GM12878 (cell line): ENCODE measurements at regions not wholly inside any gene's neighbourhood (a gene's known extent, or its start where the extent isn't known, plus 50 kb on each side); places are given as distances from the start of the nearest gene placed in this dataset.

Experiments used
- ATAC-seq: fragments of 200-7000 bp; cut with Tn5 transposase; 3 replicates; pipeline ENCODE4 v1.9.1; 2020; ENCODE audit warnings: mild to moderate bottlenecking, moderate library complexity
- BruUV-seq: library from RNA; stranded (reverse); fragments of 400-500 nt; replicated peaks from 2 replicates; lab custom pipeline; 2021; lab: Mats Ljungman, UMichigan
- CTCF ChIA-PET: fragments of 300-600 bp; sonication (Branson Sonifier 250); formaldehyde crosslinking; extraction: SDS; loops from one replicate; lab custom pipeline; 2021; ENCODE audit warnings: inconsistent platforms; lab: Yijun Ruan, JAX
- POLR2A ChIA-PET: fragments of 350-600 bp; formaldehyde crosslinking; extraction: SDS; loops from one replicate; lab custom pipeline; 2021; ENCODE audit warnings: inconsistent platforms; lab: Charles Lee
- RAD21 ChIA-PET: fragments of 300-600 bp; sonication (Branson Sonifier 250); formaldehyde crosslinking; loops from one replicate; lab custom pipeline; 2023; ENCODE audit warnings: antibody characterized with exemption; ENCODE audit not compliant: unreplicated experiment; lab: Charles Lee
- SMC1A ChIA-PET: fragments of 300-600 bp; sonication (Branson Sonifier 250); formaldehyde crosslinking; loops from one replicate; lab custom pipeline; 2023; ENCODE audit not compliant: unreplicated experiment, uncharacterized antibody; lab: Charles Lee
- DNase-seq: peaks from one replicate; pipeline ENCODE4 v3.0.0-alpha.2; 2011; ENCODE audit warnings: low read depth, low spot score
- FAIRE-seq: peaks from 3 replicates; lab custom pipeline; 2011; peaks lifted over from hg19 to GRCh38; lab: Jason Lieb, UNC
- H2AFZ ChIP-seq: 2 replicates; pipeline ENCODE4 v1.6.0; 2011; ENCODE audit warnings: low read depth, low read length, control low read depth; ENCODE audit not compliant: control insufficient read depth
- H3K27ac ChIP-seq: 2 replicates; pipeline ENCODE4 v1.5.1; 2011; ENCODE audit warnings: control low read depth; ENCODE audit not compliant: control insufficient read depth, insufficient read depth
- H3K27me3 ChIP-seq, 2 experiments: replicated peaks in 1 of 2; 2 replicates each; pipeline versions ENCODE4 v1.6.0 to v1.6.1; 2011; ENCODE audit warnings: low read length in 1 of 2; ENCODE audit not compliant: control insufficient read depth in 2 of 2, insufficient read depth in 2 of 2
- H3K36me3 ChIP-seq, 2 experiments: 2 replicates each; pipeline ENCODE4 v1.5.1; 2011; ENCODE audit warnings: low read length in 1 of 2; ENCODE audit not compliant: control insufficient read depth in 2 of 2, insufficient read depth in 2 of 2
- H3K4me1 ChIP-seq: 2 replicates; pipeline ENCODE4 v1.6.1; 2011; ENCODE audit warnings: mild to moderate bottlenecking, low read length, moderate library complexity, mixed read lengths; ENCODE audit not compliant: control insufficient read depth, insufficient read depth
- H3K4me2 ChIP-seq: 2 replicates; pipeline ENCODE4 v1.6.0; 2011; ENCODE audit warnings: control low read depth; ENCODE audit not compliant: control insufficient read depth, insufficient read depth
- H3K4me3 ChIP-seq: fragments of 200-600 bp; sonication (generic); 2 replicates; pipeline ENCODE4 v1.5.1; 2016
- H3K79me2 ChIP-seq: 2 replicates; pipeline ENCODE4 v1.6.0; 2011; ENCODE audit warnings: low read length; ENCODE audit not compliant: control insufficient read depth, insufficient read depth
- H3K9ac ChIP-seq: 2 replicates; pipeline ENCODE4 v1.8.0; 2011; ENCODE audit warnings: low read length, control low read depth, mixed read lengths; ENCODE audit not compliant: control insufficient read depth, insufficient read depth
- H3K9me3 ChIP-seq: replicated peaks from 3 replicates; pipeline ENCODE4 v1.5.1; 2011; ENCODE audit warnings: mild to moderate bottlenecking, low read length; ENCODE audit not compliant: control insufficient read depth, insufficient read depth
- H4K20me1 ChIP-seq: 2 replicates; pipeline ENCODE4 v1.6.0; 2011; ENCODE audit not compliant: control insufficient read depth, insufficient read depth
- IKZF1 ChIP-seq: fragments of 450-650 bp; conservative IDR thresholded peaks from 2 replicates; pipeline ENCODE4 v1.6.1; 2017; ENCODE audit warnings: antibody characterized with exemption, mild to moderate bottlenecking
- MEF2A ChIP-seq: IDR thresholded peaks from 2 replicates; pipeline ENCODE4 v1.6.1; 2011; ENCODE audit warnings: low read depth, mild to moderate bottlenecking, low read length, moderate library complexity; ENCODE audit not compliant: insufficient read depth
- NR2C2 ChIP-seq: IDR thresholded peaks from 2 replicates; pipeline ENCODE4 v1.6.1; 2011; ENCODE audit warnings: borderline replicate concordance, low read depth; ENCODE audit not compliant: control insufficient read depth, insufficient read length
- POLR2AphosphoS5 ChIP-seq: IDR thresholded peaks from 2 replicates; pipeline ENCODE4 v1.6.1; 2011; ENCODE audit warnings: mild to moderate bottlenecking, low read length, inconsistent platforms
- RBBP5 ChIP-seq: fragments of 200-600 bp; sonication (generic); conservative IDR thresholded peaks from 2 replicates; pipeline ENCODE4 v1.6.1; 2016
- SUPT20H ChIP-seq: IDR thresholded peaks from 2 replicates; pipeline ENCODE4 v1.6.1; 2011; ENCODE audit warnings: low read depth, mild to moderate bottlenecking, low read length, moderate library complexity, borderline replicate concordance; ENCODE audit not compliant: control insufficient read depth
- WRNIP1 ChIP-seq: IDR thresholded peaks from 2 replicates; pipeline ENCODE4 v1.6.1; 2011; ENCODE audit warnings: low read depth, low read length, improper control_type of control experiment, borderline replicate concordance
- YBX1 ChIP-seq: fragments of 450-650 bp; IDR thresholded peaks from 2 replicates; pipeline ENCODE4 v1.6.1; 2016; ENCODE audit warnings: antibody characterized with exemption
- WGBS: methylation state at CpG from one replicate; pipeline ENCODE4 v1.1.6; 2016; ENCODE audit warnings: low lambda C conversion rate; ENCODE audit not compliant: insufficient replicate concordance, insufficient coverage; ENCODE audit errors: missing lambda C conversion rate; 5-methylcytosine and 5-hydroxymethylcytosine counted together
- in situ Hi-C: fragments of 300-500 bp; cut with MboI; formaldehyde crosslinking; loops from 9 replicates; pipeline ENCODE4 v1.14.3; 2018; ENCODE audit warnings: mixed read lengths
- intact Hi-C: fragments of 100-400 bp; cut with micrococcal nuclease; formaldehyde crosslinking; loops from one replicate; pipeline ENCODE4 v1.14.2; 2022; ENCODE audit not compliant: unreplicated experiment
- TF ChIP-seq, protein P1 (sequence below): fragments of 450-650 bp; IDR thresholded peaks from 2 replicates; pipeline ENCODE4 v1.6.1; 2017; ENCODE audit warnings: mild to moderate bottlenecking, moderate library complexity

DNA sequence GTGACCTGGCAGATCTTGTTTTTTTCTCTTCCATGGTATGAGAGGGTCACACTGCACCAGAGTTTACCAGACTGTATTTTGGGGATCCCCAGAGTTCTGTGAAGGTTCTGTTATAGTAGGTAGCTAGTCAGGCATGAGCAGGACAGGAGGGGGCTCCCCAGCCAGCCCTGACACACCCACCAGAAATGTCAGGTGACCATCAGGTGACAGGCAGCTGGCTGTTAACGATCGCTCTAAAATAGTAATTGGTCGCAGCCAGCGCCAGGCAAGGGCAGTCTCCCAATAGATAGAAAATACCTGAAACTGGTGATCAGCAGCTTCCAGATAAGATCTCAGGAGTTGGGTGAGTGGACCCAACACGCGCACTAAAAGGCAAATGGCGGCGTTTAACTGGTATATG lies 264.9 kb downstream of the RHOU start (continued):
- TF ChIP-seq, protein P1, sequence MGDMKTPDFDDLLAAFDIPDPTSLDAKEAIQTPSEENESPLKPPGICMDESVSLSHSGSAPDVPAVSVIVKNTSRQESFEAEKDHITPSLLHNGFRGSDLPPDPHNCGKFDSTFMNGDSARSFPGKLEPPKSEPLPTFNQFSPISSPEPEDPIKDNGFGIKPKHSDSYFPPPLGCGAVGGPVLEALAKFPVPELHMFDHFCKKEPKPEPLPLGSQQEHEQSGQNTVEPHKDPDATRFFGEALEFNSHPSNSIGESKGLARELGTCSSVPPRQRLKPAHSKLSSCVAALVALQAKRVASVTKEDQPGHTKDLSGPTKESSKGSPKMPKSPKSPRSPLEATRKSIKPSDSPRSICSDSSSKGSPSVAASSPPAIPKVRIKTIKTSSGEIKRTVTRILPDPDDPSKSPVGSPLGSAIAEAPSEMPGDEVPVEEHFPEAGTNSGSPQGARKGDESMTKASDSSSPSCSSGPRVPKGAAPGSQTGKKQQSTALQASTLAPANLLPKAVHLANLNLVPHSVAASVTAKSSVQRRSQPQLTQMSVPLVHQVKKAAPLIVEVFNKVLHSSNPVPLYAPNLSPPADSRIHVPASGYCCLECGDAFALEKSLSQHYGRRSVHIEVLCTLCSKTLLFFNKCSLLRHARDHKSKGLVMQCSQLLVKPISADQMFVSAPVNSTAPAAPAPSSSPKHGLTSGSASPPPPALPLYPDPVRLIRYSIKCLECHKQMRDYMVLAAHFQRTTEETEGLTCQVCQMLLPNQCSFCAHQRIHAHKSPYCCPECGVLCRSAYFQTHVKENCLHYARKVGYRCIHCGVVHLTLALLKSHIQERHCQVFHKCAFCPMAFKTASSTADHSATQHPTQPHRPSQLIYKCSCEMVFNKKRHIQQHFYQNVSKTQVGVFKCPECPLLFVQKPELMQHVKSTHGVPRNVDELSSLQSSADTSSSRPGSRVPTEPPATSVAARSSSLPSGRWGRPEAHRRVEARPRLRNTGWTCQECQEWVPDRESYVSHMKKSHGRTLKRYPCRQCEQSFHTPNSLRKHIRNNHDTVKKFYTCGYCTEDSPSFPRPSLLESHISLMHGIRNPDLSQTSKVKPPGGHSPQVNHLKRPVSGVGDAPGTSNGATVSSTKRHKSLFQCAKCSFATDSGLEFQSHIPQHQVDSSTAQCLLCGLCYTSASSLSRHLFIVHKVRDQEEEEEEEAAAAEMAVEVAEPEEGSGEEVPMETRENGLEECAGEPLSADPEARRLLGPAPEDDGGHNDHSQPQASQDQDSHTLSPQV: no peak
- TF ChIP-seq YBX1: no peak
- TF ChIP-seq IKZF1: no peak
- no peak for TF ChIP-seq POLR2AphosphoS5
- TF ChIP-seq SUPT20H: no peak
- no peak for TF ChIP-seq MEF2A
- TF ChIP-seq, all 136 proteins: peak for 0

DNA sequence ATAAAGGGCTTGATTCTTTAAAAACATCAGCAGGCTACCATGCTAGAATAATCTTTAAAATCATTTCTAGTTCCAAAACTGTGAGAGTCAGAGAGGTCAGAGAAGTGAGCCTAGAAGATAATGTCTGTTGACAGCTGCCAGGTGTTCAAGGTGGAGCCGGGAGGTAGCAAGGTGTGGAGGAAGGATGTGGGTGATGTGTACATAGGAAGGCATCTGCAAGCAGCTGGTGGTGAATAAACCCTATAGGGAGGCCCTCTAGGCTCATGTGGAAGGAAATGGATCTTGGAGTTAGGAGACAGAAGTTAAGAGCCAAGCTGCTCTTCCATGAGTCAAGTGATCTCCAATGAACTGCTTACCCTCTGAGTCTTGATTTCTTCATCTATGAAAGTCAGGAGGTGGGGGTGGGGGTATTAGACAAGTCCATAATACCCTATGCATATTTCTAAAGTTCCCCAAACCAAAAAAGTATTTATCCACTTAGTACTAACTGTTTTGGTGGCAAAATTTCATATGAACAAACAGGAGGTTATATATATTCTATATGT lies 266.3 kb downstream of the RHOU start:
- CTCF ChIA-PET: no interaction called here

More for the DNA sequence above, 266.3 kb downstream of the RHOU start:
- H3K4me1 ChIP-seq: no peaks in the 10 kb centered on the region
- no peaks in the 10 kb centered on the region for H3K79me2 ChIP-seq
- H4K20me1 ChIP-seq: no peaks in the 10 kb centered on the region
- ATAC-seq (no peak), DNase-seq (no peak), FAIRE-seq (no peak)
- H3K9me3 ChIP-seq: no peaks in the 10 kb centered on the region
- in situ Hi-C loops (no loop called here), intact Hi-C loops (no loop called here)
- ChIA-PET POLR2A (no interaction called here), SMC1A (no interaction called here), RAD21 (no interaction called here)
- H2AFZ ChIP-seq: no peak overlapping the region
- H3K9ac ChIP-seq: no peak overlapping the region
- 0% methylated on average over 1 of the region's 1 CpG for WGBS
- peaks cover 1 to 3% of the 10 kb centered on the region in 2 experiments; a peak in 2 of 4 replicates for H3K27me3 ChIP-seq
- no TSS peak for BruUV-seq
- TF ChIP-seq WRNIP1 (no peak), NR2C2 (no peak), RBBP5 (no peak)
- H3K27ac ChIP-seq: no peak overlapping the region
- H3K4me2 ChIP-seq: no peak overlapping the region
- H3K36me3 ChIP-seq: no peaks in the 10 kb centered on the region
- H3K4me3 ChIP-seq: no peak overlapping the region
